GM20431 (cell line): ENCODE measurements at regions not wholly inside any gene's neighbourhood (a gene's known extent, or its start where the extent isn't known, plus 50 kb on each side); places are given as distances from the start of the nearest gene placed in this dataset.

ENCODE experiments used
- in situ Hi-C: fragments of 300-500 bp; cut with MseI, MboI; formaldehyde crosslinking; loops from one replicate; pipeline ENCODE4 v1.15.0; 2020; ENCODE audit warnings: low sequenced_read_pairs; ENCODE audit not compliant: unreplicated experiment

GRCh38 chr3:72021531-72021930, 236.6 kb upstream of the PROK2 start:
- in situ Hi-C loops, result no loop called here

- in situ Hi-C loops, result no loop called here
These were observed 233.5 kb upstream of the PROK2 start for GRCh38 chr3:72018343-72018984.

- in situ Hi-C loops, result no loop called here
These were observed 233.0 kb upstream of the PROK2 start for GRCh38 chr3:72017935-72018334.

GRCh38 chr3:72017311-72017710, 232.4 kb upstream of the PROK2 start:
- in situ Hi-C loops, result no loop called here

- in situ Hi-C loops, result no loop called here
These were observed 230.5 kb upstream of the PROK2 start for GRCh38 chr3:72015463-72015862.

- in situ Hi-C loops, result no loop called here
These were observed 228.1 kb upstream of the PROK2 start for GRCh38 chr3:72013084-72013483.

- in situ Hi-C loops, result no loop called here
These were observed 227.4 kb upstream of the PROK2 start for GRCh38 chr3:72012363-72012762.

- in situ Hi-C loops, result no loop called here
These were observed 226.5 kb upstream of the PROK2 start for GRCh38 chr3:72011485-72011884.

- in situ Hi-C loops, result no loop called here
These were observed 225.0 kb upstream of the PROK2 start for GRCh38 chr3:72009851-72010443.

- in situ Hi-C loops, result no loop called here
These were observed 223.5 kb upstream of the PROK2 start for GRCh38 chr3:72008226-72008996.

- in situ Hi-C loops, result no loop called here
These were observed 221.9 kb upstream of the PROK2 start for GRCh38 chr3:72006631-72007556.

- in situ Hi-C loops, result no loop called here
These were observed 219.9 kb upstream of the PROK2 start for GRCh38 chr3:72004749-72005292.

GRCh38 chr3:72003936-72004335, 219.0 kb upstream of the PROK2 start:
- in situ Hi-C loops, result no loop called here

GRCh38 chr3:72001758-72002157, 216.8 kb upstream of the PROK2 start:
- in situ Hi-C loops, result no loop called here

- in situ Hi-C loops, result no loop called here
These were observed 214.2 kb upstream of the PROK2 start for GRCh38 chr3:71998995-71999673.

- in situ Hi-C loops, result no loop called here
These were observed 212.2 kb upstream of the PROK2 start for GRCh38 chr3:71997066-71997653.

GRCh38 chr3:71994906-71995305, 210.0 kb upstream of the PROK2 start:
- in situ Hi-C loops, result no loop called here

- in situ Hi-C loops, result no loop called here
These were observed 209.3 kb upstream of the PROK2 start for GRCh38 chr3:71994203-71994602.

GRCh38 chr3:71991681-71992080, 206.7 kb upstream of the PROK2 start:
- in situ Hi-C loops, result no loop called here
